Gastroesophageal sphincter (tissue), 3 donors: ENCODE measurements at regions not wholly inside any gene's neighbourhood (a gene's known extent, or its start where the extent isn't known, plus 50 kb on each side); places are given as distances from the start of the nearest gene placed in this dataset.

Experiments
- EP300 ChIP-seq: sonication (generic); formaldehyde crosslinking; IDR thresholded peaks from one replicate; pipeline ENCODE4 v1.6.1; 2017; ENCODE audit warnings: antibody characterized with exemption, mild to moderate bottlenecking
- POLR2A ChIP-seq, 2 donors: fragments of 450-650 bp; IDR thresholded peaks; one replicate each; pipeline ENCODE4 v1.6.1; 2017; ENCODE audit warnings: antibody characterized with exemption in 2 of 2, mild to moderate bottlenecking in 2 of 2, moderate library complexity in 1 of 2
- POLR2AphosphoS5 ChIP-seq: sonication (generic); formaldehyde crosslinking; IDR thresholded peaks from one replicate; pipeline ENCODE4 v1.6.1; 2017; ENCODE audit warnings: antibody characterized with exemption
- TF ChIP-seq, protein P1 (sequence below), 4 experiments: fragments of 200-600 bp in 2 of 4; fragments of 450-650 bp in 2 of 4; sonication (generic) in 1 of 4; IDR thresholded peaks; one replicate each; pipeline ENCODE4 v1.5.1; 2017 to 2019; ENCODE audit warnings: antibody characterized with exemption in 4 of 4, mild to moderate bottlenecking in 2 of 4, moderate library complexity in 2 of 4

DNA sequence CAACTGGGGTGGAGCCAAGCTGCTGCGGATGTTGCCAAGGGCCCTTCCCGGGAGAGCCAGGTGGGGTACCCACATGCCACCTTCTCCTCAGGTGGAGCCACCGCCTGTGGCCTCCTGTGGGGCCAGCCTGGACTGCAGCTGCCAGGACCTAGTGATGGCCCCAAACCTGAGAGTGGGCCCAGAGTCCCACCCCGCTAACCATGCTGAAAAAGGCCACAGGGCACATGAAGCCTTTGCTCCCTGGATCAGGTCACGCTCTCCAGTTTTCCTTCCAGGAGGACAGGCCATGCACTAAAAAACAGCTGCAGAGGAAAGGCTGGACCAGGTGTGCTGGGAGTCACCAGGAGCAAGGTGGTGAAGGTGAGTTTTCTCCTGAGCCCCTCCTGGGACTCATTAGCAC, 73.9 kb upstream of the SLC22A16 start:
- TF ChIP-seq POLR2AphosphoS5 = no peak
- TF ChIP-seq, protein P1, sequence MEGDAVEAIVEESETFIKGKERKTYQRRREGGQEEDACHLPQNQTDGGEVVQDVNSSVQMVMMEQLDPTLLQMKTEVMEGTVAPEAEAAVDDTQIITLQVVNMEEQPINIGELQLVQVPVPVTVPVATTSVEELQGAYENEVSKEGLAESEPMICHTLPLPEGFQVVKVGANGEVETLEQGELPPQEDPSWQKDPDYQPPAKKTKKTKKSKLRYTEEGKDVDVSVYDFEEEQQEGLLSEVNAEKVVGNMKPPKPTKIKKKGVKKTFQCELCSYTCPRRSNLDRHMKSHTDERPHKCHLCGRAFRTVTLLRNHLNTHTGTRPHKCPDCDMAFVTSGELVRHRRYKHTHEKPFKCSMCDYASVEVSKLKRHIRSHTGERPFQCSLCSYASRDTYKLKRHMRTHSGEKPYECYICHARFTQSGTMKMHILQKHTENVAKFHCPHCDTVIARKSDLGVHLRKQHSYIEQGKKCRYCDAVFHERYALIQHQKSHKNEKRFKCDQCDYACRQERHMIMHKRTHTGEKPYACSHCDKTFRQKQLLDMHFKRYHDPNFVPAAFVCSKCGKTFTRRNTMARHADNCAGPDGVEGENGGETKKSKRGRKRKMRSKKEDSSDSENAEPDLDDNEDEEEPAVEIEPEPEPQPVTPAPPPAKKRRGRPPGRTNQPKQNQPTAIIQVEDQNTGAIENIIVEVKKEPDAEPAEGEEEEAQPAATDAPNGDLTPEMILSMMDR (IDR thresholded peaks at IDR 0.05) = no peak
- TF ChIP-seq POLR2A (IDR thresholded peaks at IDR 0.05) = no peak
- TF ChIP-seq EP300 = no peak
